K562 (cell line): ENCODE measurements at regions not wholly inside any gene's neighbourhood (a gene's known extent, or its start where the extent isn't known, plus 50 kb on each side); places are given as distances from the start of the nearest gene placed in this dataset.

ENCODE experiments used
- ATAC-seq: fragments of 200-7000 bp; cut with Tn5 transposase; 3 replicates; pipeline ENCODE4 v1.9.1; 2020; ENCODE audit warnings: moderate library complexity
- BruUV-seq: library from RNA; stranded (reverse); fragments of 400-500 nt; replicated peaks from 2 replicates; lab custom pipeline; 2021; lab: Mats Ljungman, UMichigan
- CTCF ChIA-PET: fragments of 300-600 bp; formaldehyde crosslinking; extraction: SDS; loops from one replicate; lab custom pipeline; 2021; ENCODE audit warnings: low intra/inter-chr PET ratio; lab: Yijun Ruan, JAX
- POLR2A ChIA-PET: fragments of 300-600, 350-650 bp; sonication (Branson Sonifier 250); formaldehyde crosslinking; extraction: SDS; loops from one replicate; lab custom pipeline; 2021; ENCODE audit warnings: antibody characterized with exemption, inconsistent platforms; lab: Yijun Ruan, JAX
- DNase-seq, 4 experiments: peaks; one replicate each; pipeline versions ENCODE4 v3.0.0 to v3.0.0-alpha.2; 2011 to 2018; ENCODE audit warnings: low spot score in 3 of 4, mixed read lengths in 3 of 4; ENCODE audit errors: extremely low read depth in 1 of 4
- FAIRE-seq: peaks from 2 replicates; lab custom pipeline; 2011; peaks lifted over from hg19 to GRCh38; lab: Jason Lieb, UNC
- H2AFZ ChIP-seq: 2 replicates; pipeline ENCODE4 v1.6.0; 2011; ENCODE audit warnings: low read depth, low read length, control low read depth, inconsistent platforms
- H3K27ac ChIP-seq: fragments of 200-600 bp; 3 replicates; pipeline ENCODE4 v1.8.0; 2011; ENCODE audit warnings: low read depth, mild to moderate bottlenecking, control low read depth, inconsistent platforms, low read length, moderate library complexity, mixed read lengths; ENCODE audit errors: extremely low read depth
- H3K27me3 ChIP-seq, 2 experiments: fragments of 300-600 bp in 1 of 2; 2 replicates in 1 of 2; 3 replicates in 1 of 2; pipeline versions ENCODE4 v1.6.0 to v1.8.0; 2011; ENCODE audit warnings: inconsistent platforms in 2 of 2, low read length in 2 of 2, mild to moderate bottlenecking in 1 of 2, mixed read lengths in 1 of 2, moderate library complexity in 1 of 2; ENCODE audit not compliant: control insufficient read depth in 2 of 2, insufficient read depth in 2 of 2
- H3K36me3 ChIP-seq: fragments of 300-600 bp; 3 replicates; pipeline ENCODE4 v1.8.0; 2011; ENCODE audit warnings: mild to moderate bottlenecking, low read length, inconsistent platforms; ENCODE audit not compliant: control insufficient read depth, insufficient read depth
- H3K4me1 ChIP-seq, 2 experiments: fragments of 200-600 bp in 1 of 2; replicated peaks in 1 of 2; 2 replicates in 1 of 2; 3 replicates in 1 of 2; pipeline versions ENCODE4 v1.5.1 to v1.8.0; 2011; ENCODE audit warnings: inconsistent platforms in 2 of 2, low read length in 2 of 2, mild to moderate bottlenecking in 1 of 2, mixed read lengths in 1 of 2, moderate library complexity in 1 of 2; ENCODE audit not compliant: control insufficient read depth in 2 of 2, insufficient read depth in 2 of 2
- H3K4me2 ChIP-seq: 2 replicates; pipeline ENCODE4 v1.6.1; 2011; ENCODE audit warnings: low read length, control low read depth, inconsistent platforms, mixed read lengths; ENCODE audit not compliant: insufficient read depth
- H3K4me3 ChIP-seq: fragments of 200-600 bp; sonication (generic), shearing (Covaris generic); 2 replicates; pipeline ENCODE4 v1.5.1; 2016; ENCODE audit warnings: control low read depth, inconsistent platforms
- H3K79me2 ChIP-seq: fragments of 200-600 bp; 3 replicates; pipeline ENCODE4 v1.8.0; 2011; ENCODE audit warnings: low read length, inconsistent platforms; ENCODE audit not compliant: control insufficient read depth, insufficient read depth
- H3K9ac ChIP-seq, 2 experiments: 2 replicates each; pipeline versions ENCODE4 v1.6.0 to v1.6.1; 2011; ENCODE audit warnings: low read depth in 2 of 2, low read length in 2 of 2, control low read depth in 1 of 2, inconsistent platforms in 1 of 2, mild to moderate bottlenecking in 1 of 2, mixed read lengths in 1 of 2; ENCODE audit not compliant: insufficient read depth in 1 of 2
- H3K9me1 ChIP-seq: one replicate; pipeline ENCODE4 v1.6.0; 2011; ENCODE audit warnings: inconsistent platforms, mild to moderate bottlenecking, low read length, moderate library complexity; ENCODE audit not compliant: control insufficient read depth, insufficient read depth
- H3K9me3 ChIP-seq: replicated peaks from 2 replicates; pipeline ENCODE4 v1.5.1; 2011; ENCODE audit warnings: low read depth, low read length, inconsistent platforms; ENCODE audit not compliant: control insufficient read depth, insufficient read depth
- H4K20me1 ChIP-seq: replicated peaks from 2 replicates; pipeline ENCODE4 v1.6.1; 2011; ENCODE audit warnings: low read length, inconsistent platforms, mixed read lengths; ENCODE audit not compliant: control insufficient read depth, insufficient read depth
- BCL6 ChIP-seq: fragments of 250-450 bp; sonication (Bioruptor Pico); IDR thresholded peaks from 2 replicates; pipeline ENCODE4 v1.4.0; 2020
- ZNF324 ChIP-seq: fragments of 250-450 bp; sonication (Bioruptor Pico); IDR thresholded peaks from 2 replicates; pipeline ENCODE4 v1.4.0; 2020; ENCODE audit warnings: mild to moderate bottlenecking
- WGBS: fragments of 100-300 bp; shearing (Covaris generic); methylation state at CpG from one replicate; pipeline ENCODE4 v1.1.6; 2016; ENCODE audit warnings: low coverage, mixed read lengths; ENCODE audit not compliant: insufficient coverage; ENCODE audit errors: missing lambda C conversion rate; 5-methylcytosine and 5-hydroxymethylcytosine counted together
- in situ Hi-C: fragments of 300-500 bp; cut with MboI; formaldehyde crosslinking; loops from 4 replicates; pipeline ENCODE4 v1.15.0; 2018; ENCODE audit warnings: inconsistent platforms, mixed read lengths
- intact Hi-C: fragments of 100-400 bp; cut with micrococcal nuclease; formaldehyde crosslinking; loops from 2 replicates; pipeline ENCODE4 v1.14.2; 2022
- TF ChIP-seq, protein P1 (sequence below): fragments of 450-650 bp; IDR thresholded peaks from 2 replicates; pipeline ENCODE4 v1.6.1; 2016; ENCODE audit warnings: mild to moderate bottlenecking, moderate library complexity
- TF ChIP-seq, protein P2 (sequence below): sonication (generic); formaldehyde crosslinking; IDR thresholded peaks from 2 replicates; pipeline ENCODE4 v1.8.0; 2022; ENCODE audit warnings: mild to moderate bottlenecking, missing genetic modification reagents, borderline replicate concordance

DNA sequence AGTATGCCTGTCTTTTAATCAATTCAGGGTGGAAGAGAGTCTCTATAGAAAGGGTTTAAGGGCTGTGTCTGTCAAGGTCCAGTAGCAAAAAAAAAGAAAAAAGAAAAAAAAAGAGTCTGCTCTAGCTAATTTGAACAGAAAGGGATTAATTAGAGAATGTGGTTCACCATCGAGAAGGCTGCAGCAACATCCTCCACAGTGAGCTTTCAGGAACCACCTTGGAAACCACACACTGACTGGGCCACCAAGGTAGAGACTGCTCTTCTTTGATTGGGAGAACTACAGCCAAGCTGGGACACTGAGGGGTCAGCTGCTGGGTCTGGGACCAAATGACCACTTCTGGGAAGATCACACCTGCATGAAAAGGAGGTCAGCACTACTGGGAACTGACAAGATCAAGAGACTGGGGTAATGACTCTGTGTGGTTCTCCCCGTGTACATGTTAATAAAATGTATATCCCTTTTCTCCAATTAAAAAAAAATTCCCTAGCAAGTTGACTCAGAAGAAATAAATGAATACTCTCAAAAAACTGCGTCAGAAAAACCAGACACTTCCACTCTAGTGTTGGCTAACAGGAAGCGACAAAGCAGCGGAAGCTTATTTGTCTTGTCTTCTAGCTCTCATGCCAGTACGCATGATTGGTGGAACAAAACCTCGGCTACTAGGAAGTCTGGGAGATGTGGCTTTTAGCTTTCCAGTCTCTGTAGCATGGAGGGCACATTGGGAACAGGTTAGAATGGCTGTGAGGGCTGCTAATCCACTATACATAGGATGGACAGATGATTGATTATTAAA is 60.0 kb upstream of the IVNS1ABP start:
- H3K4me3 ChIP-seq, result no peak overlapping the region
- CTCF ChIA-PET, result no interaction called here
- peaks cover 0 to 9% of the 10 kb centered on the region in 2 experiments; a peak in 3 of 5 replicates for H3K27me3 ChIP-seq
- WGBS, result 42% methylated on average over 7 of the region's 7 CpGs
- in situ Hi-C loops, result no loop called here
- no peaks in the 10 kb centered on the region for H4K20me1 ChIP-seq
- no peaks in the 10 kb centered on the region for H3K79me2 ChIP-seq
- no peaks in the 10 kb centered on the region for H3K9me3 ChIP-seq
- no peaks in the 10 kb centered on the region for H3K36me3 ChIP-seq
- H3K4me2 ChIP-seq, result no peak overlapping the region
- POLR2A ChIA-PET, result interaction anchor here (1.1 to 1.9 kb wide), 2 partner anchors 10 to 27 kb away, joined by 4 to 5 read pairs; no protein-coding TSS in a partner anchor
- DNase-seq, result no peak
- H2AFZ ChIP-seq, result no peak overlapping the region
- no peaks in the 10 kb centered on the region for H3K4me1 ChIP-seq
- no peak overlapping the region for H3K27ac ChIP-seq
- no peaks in the 10 kb centered on the region for H3K9me1 ChIP-seq
- H3K9ac ChIP-seq, result no peak overlapping the region
- intact Hi-C loops, result no loop called here
- BruUV-seq, result no TSS peak
- no peak for FAIRE-seq
- ATAC-seq, result peak; percentile 38; the same call in 1 of the 3 replicates
- TF ChIP-seq, protein P1, sequence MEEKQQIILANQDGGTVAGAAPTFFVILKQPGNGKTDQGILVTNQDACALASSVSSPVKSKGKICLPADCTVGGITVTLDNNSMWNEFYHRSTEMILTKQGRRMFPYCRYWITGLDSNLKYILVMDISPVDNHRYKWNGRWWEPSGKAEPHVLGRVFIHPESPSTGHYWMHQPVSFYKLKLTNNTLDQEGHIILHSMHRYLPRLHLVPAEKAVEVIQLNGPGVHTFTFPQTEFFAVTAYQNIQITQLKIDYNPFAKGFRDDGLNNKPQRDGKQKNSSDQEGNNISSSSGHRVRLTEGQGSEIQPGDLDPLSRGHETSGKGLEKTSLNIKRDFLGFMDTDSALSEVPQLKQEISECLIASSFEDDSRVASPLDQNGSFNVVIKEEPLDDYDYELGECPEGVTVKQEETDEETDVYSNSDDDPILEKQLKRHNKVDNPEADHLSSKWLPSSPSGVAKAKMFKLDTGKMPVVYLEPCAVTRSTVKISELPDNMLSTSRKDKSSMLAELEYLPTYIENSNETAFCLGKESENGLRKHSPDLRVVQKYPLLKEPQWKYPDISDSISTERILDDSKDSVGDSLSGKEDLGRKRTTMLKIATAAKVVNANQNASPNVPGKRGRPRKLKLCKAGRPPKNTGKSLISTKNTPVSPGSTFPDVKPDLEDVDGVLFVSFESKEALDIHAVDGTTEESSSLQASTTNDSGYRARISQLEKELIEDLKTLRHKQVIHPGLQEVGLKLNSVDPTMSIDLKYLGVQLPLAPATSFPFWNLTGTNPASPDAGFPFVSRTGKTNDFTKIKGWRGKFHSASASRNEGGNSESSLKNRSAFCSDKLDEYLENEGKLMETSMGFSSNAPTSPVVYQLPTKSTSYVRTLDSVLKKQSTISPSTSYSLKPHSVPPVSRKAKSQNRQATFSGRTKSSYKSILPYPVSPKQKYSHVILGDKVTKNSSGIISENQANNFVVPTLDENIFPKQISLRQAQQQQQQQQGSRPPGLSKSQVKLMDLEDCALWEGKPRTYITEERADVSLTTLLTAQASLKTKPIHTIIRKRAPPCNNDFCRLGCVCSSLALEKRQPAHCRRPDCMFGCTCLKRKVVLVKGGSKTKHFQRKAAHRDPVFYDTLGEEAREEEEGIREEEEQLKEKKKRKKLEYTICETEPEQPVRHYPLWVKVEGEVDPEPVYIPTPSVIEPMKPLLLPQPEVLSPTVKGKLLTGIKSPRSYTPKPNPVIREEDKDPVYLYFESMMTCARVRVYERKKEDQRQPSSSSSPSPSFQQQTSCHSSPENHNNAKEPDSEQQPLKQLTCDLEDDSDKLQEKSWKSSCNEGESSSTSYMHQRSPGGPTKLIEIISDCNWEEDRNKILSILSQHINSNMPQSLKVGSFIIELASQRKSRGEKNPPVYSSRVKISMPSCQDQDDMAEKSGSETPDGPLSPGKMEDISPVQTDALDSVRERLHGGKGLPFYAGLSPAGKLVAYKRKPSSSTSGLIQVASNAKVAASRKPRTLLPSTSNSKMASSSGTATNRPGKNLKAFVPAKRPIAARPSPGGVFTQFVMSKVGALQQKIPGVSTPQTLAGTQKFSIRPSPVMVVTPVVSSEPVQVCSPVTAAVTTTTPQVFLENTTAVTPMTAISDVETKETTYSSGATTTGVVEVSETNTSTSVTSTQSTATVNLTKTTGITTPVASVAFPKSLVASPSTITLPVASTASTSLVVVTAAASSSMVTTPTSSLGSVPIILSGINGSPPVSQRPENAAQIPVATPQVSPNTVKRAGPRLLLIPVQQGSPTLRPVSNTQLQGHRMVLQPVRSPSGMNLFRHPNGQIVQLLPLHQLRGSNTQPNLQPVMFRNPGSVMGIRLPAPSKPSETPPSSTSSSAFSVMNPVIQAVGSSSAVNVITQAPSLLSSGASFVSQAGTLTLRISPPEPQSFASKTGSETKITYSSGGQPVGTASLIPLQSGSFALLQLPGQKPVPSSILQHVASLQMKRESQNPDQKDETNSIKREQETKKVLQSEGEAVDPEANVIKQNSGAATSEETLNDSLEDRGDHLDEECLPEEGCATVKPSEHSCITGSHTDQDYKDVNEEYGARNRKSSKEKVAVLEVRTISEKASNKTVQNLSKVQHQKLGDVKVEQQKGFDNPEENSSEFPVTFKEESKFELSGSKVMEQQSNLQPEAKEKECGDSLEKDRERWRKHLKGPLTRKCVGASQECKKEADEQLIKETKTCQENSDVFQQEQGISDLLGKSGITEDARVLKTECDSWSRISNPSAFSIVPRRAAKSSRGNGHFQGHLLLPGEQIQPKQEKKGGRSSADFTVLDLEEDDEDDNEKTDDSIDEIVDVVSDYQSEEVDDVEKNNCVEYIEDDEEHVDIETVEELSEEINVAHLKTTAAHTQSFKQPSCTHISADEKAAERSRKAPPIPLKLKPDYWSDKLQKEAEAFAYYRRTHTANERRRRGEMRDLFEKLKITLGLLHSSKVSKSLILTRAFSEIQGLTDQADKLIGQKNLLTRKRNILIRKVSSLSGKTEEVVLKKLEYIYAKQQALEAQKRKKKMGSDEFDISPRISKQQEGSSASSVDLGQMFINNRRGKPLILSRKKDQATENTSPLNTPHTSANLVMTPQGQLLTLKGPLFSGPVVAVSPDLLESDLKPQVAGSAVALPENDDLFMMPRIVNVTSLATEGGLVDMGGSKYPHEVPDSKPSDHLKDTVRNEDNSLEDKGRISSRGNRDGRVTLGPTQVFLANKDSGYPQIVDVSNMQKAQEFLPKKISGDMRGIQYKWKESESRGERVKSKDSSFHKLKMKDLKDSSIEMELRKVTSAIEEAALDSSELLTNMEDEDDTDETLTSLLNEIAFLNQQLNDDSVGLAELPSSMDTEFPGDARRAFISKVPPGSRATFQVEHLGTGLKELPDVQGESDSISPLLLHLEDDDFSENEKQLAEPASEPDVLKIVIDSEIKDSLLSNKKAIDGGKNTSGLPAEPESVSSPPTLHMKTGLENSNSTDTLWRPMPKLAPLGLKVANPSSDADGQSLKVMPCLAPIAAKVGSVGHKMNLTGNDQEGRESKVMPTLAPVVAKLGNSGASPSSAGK, result no peak
- TF ChIP-seq, protein P2, sequence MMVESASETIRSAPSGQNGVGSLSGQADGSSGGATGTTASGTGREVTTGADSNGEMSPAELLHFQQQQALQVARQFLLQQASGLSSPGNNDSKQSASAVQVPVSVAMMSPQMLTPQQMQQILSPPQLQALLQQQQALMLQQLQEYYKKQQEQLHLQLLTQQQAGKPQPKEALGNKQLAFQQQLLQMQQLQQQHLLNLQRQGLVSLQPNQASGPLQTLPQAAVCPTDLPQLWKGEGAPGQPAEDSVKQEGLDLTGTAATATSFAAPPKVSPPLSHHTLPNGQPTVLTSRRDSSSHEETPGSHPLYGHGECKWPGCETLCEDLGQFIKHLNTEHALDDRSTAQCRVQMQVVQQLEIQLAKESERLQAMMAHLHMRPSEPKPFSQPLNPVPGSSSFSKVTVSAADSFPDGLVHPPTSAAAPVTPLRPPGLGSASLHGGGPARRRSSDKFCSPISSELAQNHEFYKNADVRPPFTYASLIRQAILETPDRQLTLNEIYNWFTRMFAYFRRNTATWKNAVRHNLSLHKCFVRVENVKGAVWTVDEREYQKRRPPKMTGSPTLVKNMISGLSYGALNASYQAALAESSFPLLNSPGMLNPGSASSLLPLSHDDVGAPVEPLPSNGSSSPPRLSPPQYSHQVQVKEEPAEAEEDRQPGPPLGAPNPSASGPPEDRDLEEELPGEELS (CRISPR knock-in tag), result no peak
- TF ChIP-seq BCL6 (CRISPR knock-in tag) (no peak), ZNF324 (no peak)
